ENCODE measurements at regions not wholly inside any gene's neighbourhood (a gene's known extent, or its start where the extent isn't known, plus 50 kb on each side); places are given as distances from the start of the nearest gene placed in this dataset.
"Not testable (repeated sequence)": the region's sequence is repeated elsewhere in the genome, so short reads cannot be mapped to it uniquely, and the experiment has no call there.

GRCh38 chr15:98075441-98075840 lies 114.9 kb downstream of the ARRDC4 start:
- no peak overlapping the region for H3K4me3 ChIP-seq (ENCODE audit: insufficient read depth, low read depth, low read length)
- DNase-seq, result no peak
- no peaks in the 10 kb centered on the region for H3K36me3 ChIP-seq (replicated peaks; ENCODE audit: control insufficient read depth, insufficient read depth, low read length)
- H3K27me3 ChIP-seq (ENCODE audit: control insufficient read depth, insufficient read depth, low read length), result no peaks in the 10 kb centered on the region

- H3K27me3 ChIP-seq (ENCODE audit: control insufficient read depth, insufficient read depth, low read length), result no peaks in the 10 kb centered on the region
- no peaks in the 10 kb centered on the region for H3K36me3 ChIP-seq (replicated peaks; ENCODE audit: control insufficient read depth, insufficient read depth, low read length)
- H3K4me3 ChIP-seq (ENCODE audit: insufficient read depth, low read depth, low read length), result no peak overlapping the region
- DNase-seq, result no peak
Observed at GRCh38 chr15:98076021-98076816, 115.7 kb downstream of the ARRDC4 start.

- Histone ChIP-seq H3K27me3 (ENCODE audit: control insufficient read depth, insufficient read depth, low read length) (no peaks in the 10 kb centered on the region), H3K36me3 (replicated peaks; ENCODE audit: control insufficient read depth, insufficient read depth, low read length) (no peaks in the 10 kb centered on the region)
Observed at GRCh38 chr15:98077186-98077585, 116.7 kb downstream of the ARRDC4 start.

GRCh38 chr15:98080791-98081190 lies 120.3 kb downstream of the ARRDC4 start:
- DNase-seq, result no peak

More at GRCh38 chr15:98077186-98077585, 116.7 kb downstream of the ARRDC4 start:
- no peak for DNase-seq
- H3K4me3 ChIP-seq (ENCODE audit: insufficient read depth, low read depth, low read length), result no peak overlapping the region

GRCh38 chr15:98083203-98083910 lies 122.9 kb downstream of the ARRDC4 start:
- Histone ChIP-seq H3K36me3 (replicated peaks; ENCODE audit: control insufficient read depth, insufficient read depth, low read length) (no peaks in the 10 kb centered on the region), H3K4me3 (ENCODE audit: insufficient read depth, low read depth, low read length) (no peak overlapping the region), H3K27me3 (ENCODE audit: control insufficient read depth, insufficient read depth, low read length) (no peaks in the 10 kb centered on the region)
- DNase-seq, result peak; percentile 40

More at GRCh38 chr15:98080791-98081190, 120.3 kb downstream of the ARRDC4 start:
- Histone ChIP-seq H3K4me3 (ENCODE audit: insufficient read depth, low read depth, low read length) (no peak overlapping the region), H3K27me3 (ENCODE audit: control insufficient read depth, insufficient read depth, low read length) (no peaks in the 10 kb centered on the region), H3K36me3 (replicated peaks; ENCODE audit: control insufficient read depth, insufficient read depth, low read length) (no peaks in the 10 kb centered on the region)

- DNase-seq, result peak; percentile 53
- Histone ChIP-seq H3K36me3 (replicated peaks; ENCODE audit: control insufficient read depth, insufficient read depth, low read length) (no peaks in the 10 kb centered on the region), H3K4me3 (ENCODE audit: insufficient read depth, low read depth, low read length) (no peak overlapping the region), H3K27me3 (ENCODE audit: control insufficient read depth, insufficient read depth, low read length) (no peaks in the 10 kb centered on the region)
Observed at GRCh38 chr15:98085003-98085639, 124.6 kb downstream of the ARRDC4 start.

GRCh38 chr15:98088307-98088945 lies 127.9 kb downstream of the ARRDC4 start:
- H3K4me3 ChIP-seq (ENCODE audit: insufficient read depth, low read depth, low read length); DNase-seq; H3K27me3 ChIP-seq (ENCODE audit: control insufficient read depth, insufficient read depth, low read length); H3K36me3 ChIP-seq (replicated peaks; ENCODE audit: control insufficient read depth, insufficient read depth, low read length): not testable (repeated sequence)

- DNase-seq; H3K27me3 ChIP-seq (ENCODE audit: control insufficient read depth, insufficient read depth, low read length); H3K4me3 ChIP-seq (ENCODE audit: insufficient read depth, low read depth, low read length); H3K36me3 ChIP-seq (replicated peaks; ENCODE audit: control insufficient read depth, insufficient read depth, low read length): not testable (repeated sequence)
Observed at GRCh38 chr15:98089352-98089751, 128.8 kb downstream of the ARRDC4 start.

- not testable (repeated sequence) for H3K4me3 ChIP-seq (ENCODE audit: insufficient read depth, low read depth, low read length); H3K27me3 ChIP-seq (ENCODE audit: control insufficient read depth, insufficient read depth, low read length); H3K36me3 ChIP-seq (replicated peaks; ENCODE audit: control insufficient read depth, insufficient read depth, low read length); DNase-seq
Observed at GRCh38 chr15:98097986-98098385, 137.5 kb downstream of the ARRDC4 start.

GRCh38 chr15:98100606-98101005 lies 140.1 kb downstream of the ARRDC4 start:
- not testable (repeated sequence) for H3K36me3 ChIP-seq (replicated peaks; ENCODE audit: control insufficient read depth, insufficient read depth, low read length); DNase-seq; H3K4me3 ChIP-seq (ENCODE audit: insufficient read depth, low read depth, low read length); H3K27me3 ChIP-seq (ENCODE audit: control insufficient read depth, insufficient read depth, low read length)

- no peaks in the 10 kb centered on the region for H3K36me3 ChIP-seq (replicated peaks; ENCODE audit: control insufficient read depth, insufficient read depth, low read length)
- H3K27me3 ChIP-seq (ENCODE audit: control insufficient read depth, insufficient read depth, low read length), result no peaks in the 10 kb centered on the region
- no peak for DNase-seq
- no peak overlapping the region for H3K4me3 ChIP-seq (ENCODE audit: insufficient read depth, low read depth, low read length)
Observed at GRCh38 chr15:98103570-98103969, 143.1 kb downstream of the ARRDC4 start.

GRCh38 chr15:98104386-98105151 lies 144.1 kb downstream of the ARRDC4 start:
- not testable (repeated sequence) for H3K36me3 ChIP-seq (replicated peaks; ENCODE audit: control insufficient read depth, insufficient read depth, low read length); H3K27me3 ChIP-seq (ENCODE audit: control insufficient read depth, insufficient read depth, low read length); H3K4me3 ChIP-seq (ENCODE audit: insufficient read depth, low read depth, low read length)
- DNase-seq, result peak; percentile 24

GRCh38 chr15:98106615-98107194 lies 146.2 kb downstream of the ARRDC4 start:
- DNase-seq; H3K27me3 ChIP-seq (ENCODE audit: control insufficient read depth, insufficient read depth, low read length); H3K4me3 ChIP-seq (ENCODE audit: insufficient read depth, low read depth, low read length); H3K36me3 ChIP-seq (replicated peaks; ENCODE audit: control insufficient read depth, insufficient read depth, low read length): not testable (repeated sequence)

GRCh38 chr15:98111806-98112205 lies 151.3 kb downstream of the ARRDC4 start:
- Histone ChIP-seq H3K27me3 (ENCODE audit: control insufficient read depth, insufficient read depth, low read length) (no peaks in the 10 kb centered on the region), H3K36me3 (replicated peaks; ENCODE audit: control insufficient read depth, insufficient read depth, low read length) (no peaks in the 10 kb centered on the region), H3K4me3 (ENCODE audit: insufficient read depth, low read depth, low read length) (no peak overlapping the region)
- no peak for DNase-seq
